Activated CD8-positive, alpha-beta T cell treated with anti-CD3 and anti-CD28 coated beads for 36 hours (primary cell): ENCODE measurements at regions not wholly inside any gene's neighbourhood (a gene's known extent, or its start where the extent isn't known, plus 50 kb on each side); places are given as distances from the start of the nearest gene placed in this dataset.

Experiments used
- ATAC-seq: fragments of 200-7000 bp; cut with Tn5 transposase; one replicate; pipeline ENCODE4 v1.10.0; 2021; ENCODE audit warnings: mild to moderate bottlenecking, moderate library complexity
- CTCF ChIA-PET: fragments of 350-600 bp; sonication (Branson Sonifier 250); formaldehyde crosslinking; loops from one replicate; lab custom pipeline; 2021; ENCODE audit warnings: antibody characterized with exemption; lab: Charles Lee
- POLR2A ChIA-PET: fragments of 350-600 bp; sonication (Branson Sonifier 250); formaldehyde crosslinking; loops from one replicate; lab custom pipeline; 2021; ENCODE audit warnings: antibody characterized with exemption; lab: Charles Lee
- DNase-seq: peaks from one replicate; pipeline ENCODE4 v3.0.0-alpha.2; 2020
- H3K27ac Mint-ChIP-seq: one replicate; pipeline ENCODE4 v1.8.0; 2021; ENCODE audit warnings: mild to moderate bottlenecking, mixed read lengths
- H3K27me3 Mint-ChIP-seq: one replicate; pipeline ENCODE4 v1.8.0; 2021; ENCODE audit warnings: mixed read lengths
- H3K36me3 Mint-ChIP-seq: one replicate; pipeline ENCODE4 v1.8.0; 2021; ENCODE audit warnings: low read depth, mixed read lengths
- H3K4me1 Mint-ChIP-seq: one replicate; pipeline ENCODE4 v1.8.0; 2021; ENCODE audit warnings: low read depth, mixed read lengths
- H3K4me3 Mint-ChIP-seq: one replicate; pipeline ENCODE4 v1.8.0; 2021; ENCODE audit warnings: mild to moderate bottlenecking, moderate library complexity, mixed read lengths
- H3K9me3 Mint-ChIP-seq: one replicate; pipeline ENCODE4 v1.8.0; 2021; ENCODE audit warnings: mixed read lengths
- CTCF ChIP-seq: fragments of 200-600 bp; IDR thresholded peaks from one replicate; pipeline ENCODE4 v1.8.0; 2022; ENCODE audit warnings: antibody characterized with exemption, mild to moderate bottlenecking
- intact Hi-C: fragments of 100-400 bp; cut with micrococcal nuclease; formaldehyde crosslinking; loops from one replicate; pipeline ENCODE4 v1.10.0; 2022

GRCh38 chr2:16168506-16169264, 228.3 kb downstream of the MYCN start:
- Mint-ChIP-seq H3K27ac (no peak overlapping the region), H3K9me3 (no peaks in the 10 kb centered on the region), H3K36me3 (no peaks in the 10 kb centered on the region), H3K4me1 (no peaks in the 10 kb centered on the region), H3K4me3 (no peak overlapping the region), H3K27me3 (no peaks in the 10 kb centered on the region)
- ChIA-PET CTCF (no interaction called here), POLR2A (no interaction called here)
- no peak for TF ChIP-seq CTCF
- no peak for ATAC-seq
- DNase-seq, result no peak
- intact Hi-C loops, result no loop called here

- Mint-ChIP-seq H3K4me3 (no peak overlapping the region), H3K9me3 (no peaks in the 10 kb centered on the region)
Measured at GRCh38 chr2:16167870-16168426, 227.6 kb downstream of the MYCN start.

GRCh38 chr2:16167451-16167861, 227.1 kb downstream of the MYCN start:
- no peaks in the 10 kb centered on the region for H3K4me1 Mint-ChIP-seq
- no peaks in the 10 kb centered on the region for H3K27me3 Mint-ChIP-seq
- ChIA-PET POLR2A (no interaction called here), CTCF (interaction anchor here (0.6 kb wide), 1 partner anchor 320 kb away, joined by 3 read pairs; no protein-coding TSS in a partner anchor)
- DNase-seq (no peak), ATAC-seq (no peak)
- no peaks in the 10 kb centered on the region for H3K9me3 Mint-ChIP-seq
- H3K27ac Mint-ChIP-seq, result no peak overlapping the region
- intact Hi-C loops, result no loop called here
- no peaks in the 10 kb centered on the region for H3K36me3 Mint-ChIP-seq
- no peak for TF ChIP-seq CTCF
- no peak overlapping the region for H3K4me3 Mint-ChIP-seq

More at GRCh38 chr2:16167870-16168426, 227.6 kb downstream of the MYCN start:
- Mint-ChIP-seq H3K27me3 (no peaks in the 10 kb centered on the region), H3K36me3 (no peaks in the 10 kb centered on the region), H3K27ac (no peak overlapping the region), H3K4me1 (no peaks in the 10 kb centered on the region)
- intact Hi-C loops, result no loop called here
- POLR2A ChIA-PET, result no interaction called here
- ATAC-seq (no peak), DNase-seq (no peak)
- CTCF ChIA-PET, result no interaction called here
- no peak for TF ChIP-seq CTCF

GRCh38 chr2:16166327-16166981, 226.1 kb downstream of the MYCN start:
- no peak for TF ChIP-seq CTCF
- intact Hi-C loops, result no loop called here
- no peak overlapping the region for H3K27ac Mint-ChIP-seq
- ATAC-seq, result no peak
- no peak for DNase-seq
- no peak overlapping the region for H3K4me3 Mint-ChIP-seq
- H3K4me1 Mint-ChIP-seq, result no peaks in the 10 kb centered on the region
- no peaks in the 10 kb centered on the region for H3K27me3 Mint-ChIP-seq
- ChIA-PET POLR2A (no interaction called here), CTCF (no interaction called here)
- no peaks in the 10 kb centered on the region for H3K9me3 Mint-ChIP-seq
- no peaks in the 10 kb centered on the region for H3K36me3 Mint-ChIP-seq
